ENCODE measurements at regions not wholly inside any gene's neighbourhood (a gene's known extent, or its start where the extent isn't known, plus 50 kb on each side); places are given as distances from the start of the nearest gene placed in this dataset.

- no peak for TF ChIP-seq CTCF (IDR thresholded peaks at IDR 0.05; ENCODE audit: insufficient read depth, low read length)
- TF ChIP-seq POLR2AphosphoS5 (IDR thresholded peaks at IDR 0.05; ENCODE audit: low read depth) = no peak
- TF ChIP-seq, protein P1, sequence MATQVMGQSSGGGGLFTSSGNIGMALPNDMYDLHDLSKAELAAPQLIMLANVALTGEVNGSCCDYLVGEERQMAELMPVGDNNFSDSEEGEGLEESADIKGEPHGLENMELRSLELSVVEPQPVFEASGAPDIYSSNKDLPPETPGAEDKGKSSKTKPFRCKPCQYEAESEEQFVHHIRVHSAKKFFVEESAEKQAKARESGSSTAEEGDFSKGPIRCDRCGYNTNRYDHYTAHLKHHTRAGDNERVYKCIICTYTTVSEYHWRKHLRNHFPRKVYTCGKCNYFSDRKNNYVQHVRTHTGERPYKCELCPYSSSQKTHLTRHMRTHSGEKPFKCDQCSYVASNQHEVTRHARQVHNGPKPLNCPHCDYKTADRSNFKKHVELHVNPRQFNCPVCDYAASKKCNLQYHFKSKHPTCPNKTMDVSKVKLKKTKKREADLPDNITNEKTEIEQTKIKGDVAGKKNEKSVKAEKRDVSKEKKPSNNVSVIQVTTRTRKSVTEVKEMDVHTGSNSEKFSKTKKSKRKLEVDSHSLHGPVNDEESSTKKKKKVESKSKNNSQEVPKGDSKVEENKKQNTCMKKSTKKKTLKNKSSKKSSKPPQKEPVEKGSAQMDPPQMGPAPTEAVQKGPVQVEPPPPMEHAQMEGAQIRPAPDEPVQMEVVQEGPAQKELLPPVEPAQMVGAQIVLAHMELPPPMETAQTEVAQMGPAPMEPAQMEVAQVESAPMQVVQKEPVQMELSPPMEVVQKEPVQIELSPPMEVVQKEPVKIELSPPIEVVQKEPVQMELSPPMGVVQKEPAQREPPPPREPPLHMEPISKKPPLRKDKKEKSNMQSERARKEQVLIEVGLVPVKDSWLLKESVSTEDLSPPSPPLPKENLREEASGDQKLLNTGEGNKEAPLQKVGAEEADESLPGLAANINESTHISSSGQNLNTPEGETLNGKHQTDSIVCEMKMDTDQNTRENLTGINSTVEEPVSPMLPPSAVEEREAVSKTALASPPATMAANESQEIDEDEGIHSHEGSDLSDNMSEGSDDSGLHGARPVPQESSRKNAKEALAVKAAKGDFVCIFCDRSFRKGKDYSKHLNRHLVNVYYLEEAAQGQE (IDR thresholded peaks at IDR 0.05; ENCODE audit: insufficient replicate concordance, low read depth) = no peak
Observed at GRCh38 chr10:9766762-9767161, 1250.9 kb upstream of the CELF2 start.

All from HL-60 (cell line).